Activated CD4-positive, CD25-positive, alpha-beta regulatory T cell treated with anti-CD3 and anti-CD28 coated beads, Interleukin-2, amount 50 U/mL, for 24 hours (primary cell): ENCODE measurements at regions not wholly inside any gene's neighbourhood (a gene's known extent, or its start where the extent isn't known, plus 50 kb on each side); places are given as distances from the start of the nearest gene placed in this dataset.
"Not testable (repeated sequence)": the region's sequence is repeated elsewhere in the genome, so short reads cannot be mapped to it uniquely, and the experiment has no call there.

Experiments
- ATAC-seq, 2 donors: fragments of 150-1000 bp; cut with Tn5 transposase; one replicate each; pipeline ENCODE4 v1.10.0; 2021; ENCODE audit warnings: mild to moderate bottlenecking in 1 of 2, moderate library complexity in 1 of 2

- ATAC-seq = no peak
These were observed 81.4 kb downstream of the ACAA2 start for GRCh38 chr18:49731860-49732311.

GRCh38 chr18:49731421-49731841 is 81.9 kb downstream of the ACAA2 start:
- no peak for ATAC-seq

GRCh38 chr18:49730951-49731391 is 82.4 kb downstream of the ACAA2 start:
- no peak for ATAC-seq

GRCh38 chr18:49728542-49728941 is 84.8 kb downstream of the ACAA2 start:
- ATAC-seq = no peak

DNA sequence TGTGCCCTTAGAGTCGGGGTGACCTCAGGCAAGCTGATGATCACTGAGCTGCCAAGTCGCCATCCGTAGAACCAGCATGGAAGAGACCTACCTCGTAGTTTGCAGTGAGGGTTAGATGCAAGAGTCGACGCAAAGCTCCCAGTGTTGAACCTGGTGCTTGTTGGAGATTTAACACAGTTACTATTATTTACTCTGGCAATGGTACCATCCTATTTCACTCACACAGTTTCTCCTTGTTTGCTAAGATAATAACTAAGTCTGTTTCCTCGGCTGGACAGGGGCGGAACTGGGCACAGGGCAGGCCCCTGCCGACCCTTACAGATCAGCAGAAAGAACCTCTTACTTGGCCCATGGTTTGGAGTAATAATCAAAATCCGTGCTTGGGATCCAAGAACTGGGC is 85.5 kb downstream of the ACAA2 start:
- ATAC-seq = no peak

DNA sequence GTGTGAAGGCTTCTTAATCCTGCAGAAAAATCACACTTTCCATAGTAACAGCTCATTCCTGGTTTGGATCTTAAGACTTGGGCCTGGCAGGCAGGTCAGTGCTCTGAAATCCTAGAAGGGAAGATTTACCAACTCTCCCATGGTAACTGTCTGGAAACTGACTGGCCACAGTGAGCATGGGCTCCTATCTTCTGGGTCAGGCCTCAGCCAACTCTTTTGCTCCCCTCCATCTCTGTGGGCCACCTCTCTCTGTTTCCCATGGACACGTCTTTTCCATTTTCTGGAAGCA is 86.7 kb downstream of the ACAA2 start:
- ATAC-seq = no peak

- no peak for ATAC-seq
These were observed 87.3 kb downstream of the ACAA2 start for GRCh38 chr18:49725809-49726674.

DNA sequence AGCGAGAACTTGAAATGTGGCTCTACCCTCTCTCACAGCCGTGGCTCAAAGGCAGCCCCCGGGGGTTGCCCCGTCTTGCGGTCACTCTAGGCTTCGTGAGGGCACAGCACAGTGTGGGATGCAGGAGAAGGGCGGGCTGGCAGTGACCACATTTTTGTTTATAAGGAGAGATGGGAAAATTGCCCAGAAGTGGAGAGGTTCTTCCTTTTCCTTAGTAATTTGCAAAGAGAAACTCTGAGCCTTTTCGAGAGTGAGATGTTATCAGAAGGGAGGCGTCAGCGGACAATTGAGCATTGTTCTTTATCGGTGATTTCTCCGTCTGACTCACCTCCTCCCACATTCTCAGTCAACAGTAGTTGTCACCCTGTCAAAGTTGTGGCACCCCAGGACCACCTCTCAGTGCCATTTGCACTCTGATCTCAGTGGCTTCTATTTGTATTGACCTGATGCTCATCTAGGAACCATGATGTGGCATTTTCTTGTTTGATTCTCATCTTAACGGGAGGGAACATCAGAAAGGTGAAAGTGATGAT is 89.6 kb downstream of the ACAA2 start:
- peak in 1 of 2 donors; percentile 60 for ATAC-seq

- no peak for ATAC-seq
These were observed 90.9 kb downstream of the ACAA2 start for GRCh38 chr18:49722477-49722876.

DNA sequence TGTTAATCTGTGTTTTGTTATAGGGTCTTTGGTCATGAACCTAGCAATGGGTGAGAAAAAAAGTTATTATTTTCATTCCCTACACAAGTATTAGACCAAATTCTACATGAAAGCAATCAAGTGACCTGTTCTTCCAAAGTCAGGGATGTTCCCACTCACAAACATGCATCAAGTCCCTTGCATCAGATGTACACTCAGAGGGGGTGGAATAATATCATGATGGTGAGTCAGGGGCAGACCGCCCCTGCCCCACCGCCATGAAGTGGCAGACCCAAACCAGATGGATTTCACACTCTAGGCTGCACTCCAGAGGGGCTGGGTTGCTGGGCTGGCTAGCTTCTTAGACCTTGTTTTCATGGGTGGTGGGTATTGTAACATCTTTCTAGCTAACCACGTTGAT is 91.4 kb downstream of the ACAA2 start:
- no peak for ATAC-seq

- ATAC-seq = not testable (repeated sequence)
These were observed 92.4 kb downstream of the ACAA2 start for GRCh38 chr18:49720944-49721343.

- no peak for ATAC-seq
These were observed 95.7 kb downstream of the ACAA2 start for GRCh38 chr18:49717617-49718016.

GRCh38 chr18:49716035-49716434 is 97.3 kb downstream of the ACAA2 start:
- no peak for ATAC-seq

GRCh38 chr18:49709347-49709690 is 104.0 kb downstream of the ACAA2 start:
- no peak for ATAC-seq

- ATAC-seq = no peak
These were observed 104.5 kb downstream of the ACAA2 start for GRCh38 chr18:49708662-49709346.

- no peak for ATAC-seq
These were observed 105.7 kb downstream of the ACAA2 start for GRCh38 chr18:49707599-49707998.

DNA sequence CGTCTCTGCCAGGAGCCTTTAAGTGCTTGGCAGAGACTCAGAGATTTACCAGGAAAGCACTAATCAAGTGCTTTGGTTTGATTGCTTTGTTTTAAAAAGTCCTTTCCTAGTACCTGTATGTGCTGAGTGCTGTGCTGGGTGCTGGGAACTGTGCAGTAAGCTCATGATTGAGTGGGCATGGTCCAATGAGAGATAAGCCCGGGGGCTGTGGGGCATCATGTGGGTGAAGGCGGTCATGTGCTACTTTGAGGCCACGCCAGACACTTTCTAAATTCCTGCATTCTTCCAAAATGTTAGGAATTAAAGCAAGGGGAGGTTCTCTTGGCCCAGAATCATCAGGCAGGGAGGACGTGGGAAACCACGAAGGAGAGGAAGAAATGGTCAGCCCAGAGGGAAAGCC is 109.0 kb downstream of the ACAA2 start:
- no peak for ATAC-seq

DNA sequence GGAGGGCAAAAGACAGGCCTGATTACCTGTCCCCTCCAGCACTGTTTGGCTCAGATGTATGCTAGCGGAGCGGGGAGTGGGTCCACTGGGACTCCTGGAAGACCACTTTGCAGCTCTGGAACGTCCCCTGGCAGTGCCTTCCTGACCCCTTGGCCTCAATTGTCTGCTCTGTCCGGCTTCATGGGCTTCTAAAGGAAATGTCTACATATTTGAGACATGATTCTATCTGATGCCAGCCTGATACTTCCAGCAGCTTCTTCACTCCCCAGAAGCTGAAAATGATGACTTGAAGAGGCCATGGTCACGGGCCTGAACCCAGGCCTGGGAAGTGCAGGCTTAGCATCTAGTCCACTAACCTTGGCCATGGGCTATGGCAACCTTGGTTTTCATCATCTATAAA is 112.1 kb downstream of the ACAA2 start:
- no peak for ATAC-seq

GRCh38 chr18:49699303-49699702 is 114.0 kb downstream of the ACAA2 start:
- ATAC-seq = no peak

DNA sequence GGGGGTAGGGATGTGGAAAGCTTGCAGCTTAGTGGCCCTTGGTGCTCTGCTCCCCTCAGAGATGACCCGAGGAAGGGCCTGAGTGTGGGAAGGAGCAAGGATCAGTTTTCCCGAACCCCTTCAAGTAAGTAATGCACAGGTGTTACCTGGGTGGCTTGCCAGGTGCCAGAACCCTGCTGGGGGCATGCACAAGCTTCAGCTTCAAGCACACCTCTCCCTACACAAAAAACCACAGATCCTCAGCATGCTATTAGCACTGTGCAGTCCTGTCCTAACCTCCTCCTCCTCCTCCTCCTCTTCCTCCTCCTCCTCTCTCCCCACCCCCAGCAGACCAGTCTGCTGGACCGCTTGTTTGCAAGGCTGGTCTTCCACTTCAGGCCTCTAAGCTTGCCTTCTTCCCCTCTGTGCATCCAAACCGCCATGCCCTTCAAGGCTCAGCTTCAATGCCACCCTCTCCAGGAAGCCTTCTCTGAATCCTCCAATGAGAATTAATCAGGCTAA is 114.8 kb downstream of the ACAA2 start:
- ATAC-seq = no peak

DNA sequence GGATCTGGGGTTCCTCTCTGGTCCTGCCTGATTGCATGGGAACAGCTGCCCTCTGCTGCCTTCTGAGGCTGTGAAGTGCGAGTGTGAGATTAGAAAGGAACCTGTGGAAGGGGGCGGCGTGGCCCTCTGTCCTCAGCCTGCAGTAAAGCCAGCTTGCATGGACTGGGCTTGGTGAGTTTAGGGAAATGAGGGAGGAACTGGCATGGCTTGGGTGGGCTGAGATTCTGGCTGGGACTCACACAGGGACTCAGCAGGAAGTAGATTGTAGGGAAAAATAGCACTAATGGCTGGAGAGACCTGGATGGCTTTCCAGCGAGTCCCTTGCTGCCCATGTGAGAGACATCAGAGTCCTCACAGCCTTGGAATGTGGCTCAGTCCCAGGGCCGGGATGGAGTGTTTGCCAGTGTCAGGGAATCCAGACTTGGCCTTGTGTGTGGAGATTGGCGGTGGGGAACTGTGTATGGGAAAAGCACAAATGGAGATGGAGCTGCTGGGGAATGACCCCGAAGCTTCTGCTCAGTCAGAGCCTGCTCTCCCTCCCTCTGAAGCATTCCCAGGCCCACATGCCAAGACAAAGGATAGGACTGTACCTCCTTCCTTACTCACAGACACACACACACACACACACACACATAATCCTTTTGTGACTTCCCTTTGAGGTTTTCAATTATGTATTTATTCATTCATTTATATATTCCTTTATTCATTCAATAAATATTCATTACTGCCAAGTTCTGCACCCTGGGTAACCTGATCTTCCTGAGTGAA is 115.4 kb downstream of the ACAA2 start:
- no peak for ATAC-seq

- no peak for ATAC-seq
These were observed 116.3 kb downstream of the ACAA2 start for GRCh38 chr18:49697049-49697448.

DNA sequence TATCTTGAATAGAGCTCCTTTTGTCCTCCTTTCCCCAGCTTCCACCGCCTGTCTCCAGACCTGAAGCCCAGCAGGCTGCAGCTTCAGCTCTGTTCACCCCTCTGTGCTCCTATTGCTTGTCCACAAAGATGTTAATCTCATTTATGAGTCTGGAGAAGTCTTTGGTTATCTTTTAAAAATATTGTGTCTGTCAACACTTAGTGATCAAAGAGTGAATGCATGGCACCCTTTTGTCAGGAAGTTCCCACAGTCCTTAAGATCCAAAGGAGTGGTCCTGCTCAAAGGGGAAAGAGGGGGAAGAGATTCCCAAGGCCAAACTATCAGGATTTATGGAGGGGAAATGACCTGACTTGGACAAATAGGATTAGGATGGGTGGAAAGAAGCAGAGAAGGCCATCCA is 118.9 kb downstream of the ACAA2 start:
- no peak for ATAC-seq
